H1 (cell line): ENCODE measurements at regions not wholly inside any gene's neighbourhood (a gene's known extent, or its start where the extent isn't known, plus 50 kb on each side); places are given as distances from the start of the nearest gene placed in this dataset.

ENCODE experiments used
- CTCF ChIP-seq, 3 experiments: IDR thresholded peaks; 1 replicate in 2 of 3; 2 replicates in 1 of 3; pipeline versions ENCODE4 v1.5.1 to v1.6.1; 2011; ENCODE audit warnings: low read length in 3 of 3, mild to moderate bottlenecking in 3 of 3, inconsistent platforms in 2 of 3, low read depth in 1 of 3, moderate library complexity in 1 of 3; ENCODE audit not compliant: insufficient read depth in 1 of 3; ENCODE audit errors: control extremely low read depth in 1 of 3
- HDAC6 ChIP-seq: IDR thresholded peaks from one replicate; pipeline ENCODE4 v1.7.1; 2012; ENCODE audit warnings: low read depth, mild to moderate bottlenecking, inconsistent platforms, low read length, moderate library complexity
- JUND ChIP-seq: IDR thresholded peaks from 2 replicates; pipeline ENCODE4 v1.6.1; 2011; ENCODE audit warnings: mild to moderate bottlenecking, improper control_type of control experiment, low read length
- POLR2A ChIP-seq, 2 experiments: IDR thresholded peaks; 1 replicate in 1 of 2; 2 replicates in 1 of 2; pipeline ENCODE4 v1.6.1; 2011; ENCODE audit warnings: low read depth in 2 of 2, low read length in 2 of 2, mild to moderate bottlenecking in 2 of 2; ENCODE audit errors: control extremely low read depth in 1 of 2
- POLR2AphosphoS5 ChIP-seq: IDR thresholded peaks from 2 replicates; pipeline ENCODE4 v1.6.1; 2011; ENCODE audit warnings: low read depth, low read length
- RAD21 ChIP-seq, 2 experiments: IDR thresholded peaks in 1 of 2; conservative IDR thresholded peaks in 1 of 2; 2 replicates each; pipeline ENCODE4 v1.6.1; 2011; ENCODE audit warnings: low read depth in 2 of 2, low read length in 2 of 2, improper control_type of control experiment in 1 of 2, inconsistent platforms in 1 of 2, mild to moderate bottlenecking in 1 of 2, moderate library complexity in 1 of 2
- RNF2 ChIP-seq: fragments of 200-900, 300-1000 bp; sonication (generic); IDR thresholded peaks from 2 replicates; pipeline ENCODE4 v1.7.1; 2016; ENCODE audit warnings: borderline replicate concordance, low read depth, mild to moderate bottlenecking, antibody characterized with exemption, low read length; ENCODE audit not compliant: poor library complexity, severe bottlenecking; ENCODE audit errors: missing control alignments
- ZNF274 ChIP-seq: IDR thresholded peaks from 2 replicates; pipeline ENCODE4 v1.7.0; 2012; ENCODE audit warnings: low read length, borderline replicate concordance; ENCODE audit errors: extremely low read depth

- TF ChIP-seq CTCF (IDR thresholded peaks at IDR 0.05; ENCODE audit: control extremely low read depth in 1 of 3, insufficient read depth in 1 of 3, low read depth in 1 of 3, low read length in 3 of 3): no peak
- no peak for TF ChIP-seq HDAC6
- TF ChIP-seq ZNF274: no peak
- TF ChIP-seq RAD21 (IDR thresholded peaks at IDR 0.05 in 1 of 2, conservative IDR thresholded peaks at IDR 0.05 in 1 of 2; ENCODE audit: low read depth in 2 of 2, low read length in 2 of 2): no peak
- no peak for TF ChIP-seq POLR2AphosphoS5
- no peak for TF ChIP-seq RNF2
- TF ChIP-seq POLR2A (IDR thresholded peaks at IDR 0.05; ENCODE audit: control extremely low read depth in 1 of 2, low read depth in 2 of 2, low read length in 2 of 2): no peak
- no peak for TF ChIP-seq JUND
Observed at GRCh38 chr14:24694680-24695079, 60.7 kb upstream of the GZMB start.
